ENCODE measurements at regions not wholly inside any gene's neighbourhood (a gene's known extent, or its start where the extent isn't known, plus 50 kb on each side); places are given as distances from the start of the nearest gene placed in this dataset.
"Not testable (repeated sequence)": the region's sequence is repeated elsewhere in the genome, so short reads cannot be mapped to it uniquely, and the experiment has no call there.

DNA sequence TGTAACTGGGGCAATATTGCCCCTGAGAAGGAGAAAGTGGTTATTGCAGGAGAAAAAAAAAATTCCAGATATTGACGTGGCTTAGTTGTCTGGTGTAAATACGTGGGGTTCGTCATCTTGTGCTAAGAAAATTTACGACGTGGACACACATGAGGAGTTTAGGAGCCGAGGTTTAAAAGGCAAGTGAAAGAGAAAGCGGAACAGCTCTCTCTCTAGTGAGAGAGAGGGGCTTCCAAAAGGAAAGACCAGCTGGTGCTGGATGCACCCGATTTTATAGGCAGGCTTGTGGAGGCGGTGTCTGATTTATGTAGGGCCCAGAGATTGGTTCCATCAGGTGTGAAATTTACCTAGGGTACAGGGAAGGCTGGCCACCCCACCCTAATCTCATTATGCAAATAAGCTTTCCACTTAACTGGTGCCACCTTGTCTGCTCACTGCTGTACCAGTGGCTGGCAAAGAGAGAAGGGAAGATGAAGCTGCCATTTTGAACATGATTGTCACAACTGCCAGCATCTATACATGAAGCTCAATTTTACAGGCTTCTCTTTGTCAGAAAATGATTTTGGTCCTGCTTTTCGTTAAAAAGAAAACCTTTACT lies 845.1 kb downstream of the DACH1 start:
- H3K4me1 Mint-ChIP-seq, result no peaks in the 10 kb centered on the region
- ChIA-PET CTCF (no interaction called here), POLR2A (no interaction called here)
- H3K27me3 Mint-ChIP-seq, result no peaks in the 10 kb centered on the region
- DNase-seq, result no peak
- no peaks in the 10 kb centered on the region for H3K36me3 Mint-ChIP-seq (ENCODE audit: low read depth)
- no peaks in the 10 kb centered on the region for H3K9me3 Mint-ChIP-seq
- no peak overlapping the region for H3K4me3 Mint-ChIP-seq
- H3K27ac Mint-ChIP-seq, result no peak overlapping the region

- Mint-ChIP-seq H3K4me1 (no peaks in the 10 kb centered on the region), H3K27ac (no peak overlapping the region), H3K36me3 (ENCODE audit: low read depth) (no peaks in the 10 kb centered on the region), H3K4me3 (no peak overlapping the region), H3K9me3 (no peaks in the 10 kb centered on the region), H3K27me3 (no peaks in the 10 kb centered on the region)
- ChIA-PET CTCF (no interaction called here), POLR2A (no interaction called here)
- no peak for DNase-seq
Observed at GRCh38 chr13:71018995-71019394, 848.0 kb downstream of the DACH1 start.

DNA sequence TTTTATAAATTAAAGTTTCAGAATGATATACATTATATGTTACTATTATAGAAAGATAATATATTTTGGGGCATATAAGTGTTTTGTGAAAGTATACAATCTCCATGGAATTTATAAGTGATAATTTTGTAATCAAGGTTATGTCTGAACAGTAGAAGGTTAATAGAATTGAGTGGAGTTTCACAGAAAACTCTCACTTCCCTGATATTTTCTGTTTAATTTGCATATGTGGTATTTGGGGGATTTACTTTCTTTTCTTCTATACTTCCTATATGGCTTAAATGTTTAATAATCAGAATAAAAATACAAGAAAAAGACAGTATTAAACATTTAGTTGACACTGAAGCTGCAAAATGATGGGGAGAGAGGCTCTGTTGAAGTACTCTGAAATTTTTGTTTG lies 848.5 kb downstream of the DACH1 start:
- Mint-ChIP-seq H3K9me3 (no peaks in the 10 kb centered on the region), H3K4me3 (no peak overlapping the region), H3K4me1 (no peaks in the 10 kb centered on the region), H3K27me3 (no peaks in the 10 kb centered on the region), H3K27ac (no peak overlapping the region), H3K36me3 (ENCODE audit: low read depth) (no peaks in the 10 kb centered on the region)
- ChIA-PET POLR2A (no interaction called here), CTCF (no interaction called here)
- no peak for DNase-seq

- no peaks in the 10 kb centered on the region for H3K4me1 Mint-ChIP-seq
- no peak overlapping the region for H3K4me3 Mint-ChIP-seq
- no peaks in the 10 kb centered on the region for H3K36me3 Mint-ChIP-seq (ENCODE audit: low read depth)
- no peak overlapping the region for H3K27ac Mint-ChIP-seq
- no peak for DNase-seq
- no peaks in the 10 kb centered on the region for H3K9me3 Mint-ChIP-seq
- ChIA-PET CTCF (no interaction called here), POLR2A (no interaction called here)
- no peaks in the 10 kb centered on the region for H3K27me3 Mint-ChIP-seq
Observed at GRCh38 chr13:71017607-71018006, 849.4 kb downstream of the DACH1 start.

DNA sequence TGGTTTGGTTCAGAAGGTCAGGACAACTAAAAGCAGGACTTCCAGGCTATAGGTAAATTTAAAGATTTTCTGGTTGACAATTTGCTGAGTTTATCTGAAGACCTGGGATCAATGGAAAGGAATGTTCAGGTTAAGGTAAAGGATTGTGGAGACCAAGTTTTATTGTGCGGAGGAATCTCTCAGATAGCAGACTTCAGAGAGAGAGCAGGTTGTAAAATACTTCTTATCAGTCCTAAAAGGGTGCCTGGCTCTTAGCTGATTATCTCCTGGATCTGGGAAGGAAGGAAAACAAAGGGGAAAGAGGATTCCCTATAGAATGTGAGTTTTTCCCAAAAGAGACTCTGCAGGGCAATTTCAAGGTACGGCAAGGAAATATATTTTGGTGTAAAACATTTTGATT lies 851.5 kb downstream of the DACH1 start:
- Mint-ChIP-seq H3K27me3 (no peaks in the 10 kb centered on the region), H3K36me3 (ENCODE audit: low read depth) (no peaks in the 10 kb centered on the region), H3K9me3 (no peaks in the 10 kb centered on the region), H3K4me3 (no peak overlapping the region), H3K4me1 (no peaks in the 10 kb centered on the region), H3K27ac (no peak overlapping the region)
- DNase-seq, result no peak
- ChIA-PET CTCF (no interaction called here), POLR2A (no interaction called here)

DNA sequence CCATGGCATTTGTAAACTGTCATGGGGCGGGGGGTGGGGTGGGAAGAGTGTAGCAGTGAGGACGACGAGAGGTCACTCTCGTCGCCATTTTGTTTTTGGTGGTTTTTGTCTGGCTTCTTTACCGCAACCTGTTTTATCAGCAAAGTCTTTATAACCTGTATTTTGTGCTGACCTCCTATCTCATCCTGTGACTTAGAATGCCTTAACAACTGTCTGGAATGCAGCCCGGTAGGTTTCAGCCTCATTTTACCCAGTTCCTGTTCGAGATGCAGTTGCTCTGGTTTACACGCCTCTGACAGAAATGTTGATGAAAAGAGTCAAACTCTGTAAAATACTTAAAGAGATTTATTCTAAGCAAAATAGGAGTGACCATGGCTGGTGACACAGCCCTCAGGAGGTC lies 852.0 kb downstream of the DACH1 start:
- H3K27me3 Mint-ChIP-seq, result no peaks in the 10 kb centered on the region
- POLR2A ChIA-PET, result no interaction called here
- no peaks in the 10 kb centered on the region for H3K36me3 Mint-ChIP-seq (ENCODE audit: low read depth)
- H3K9me3 Mint-ChIP-seq, result no peaks in the 10 kb centered on the region
- CTCF ChIA-PET, result no interaction called here
- no peak overlapping the region for H3K27ac Mint-ChIP-seq
- H3K4me1 Mint-ChIP-seq, result no peaks in the 10 kb centered on the region
- no peak for DNase-seq
- no peak overlapping the region for H3K4me3 Mint-ChIP-seq

DNA sequence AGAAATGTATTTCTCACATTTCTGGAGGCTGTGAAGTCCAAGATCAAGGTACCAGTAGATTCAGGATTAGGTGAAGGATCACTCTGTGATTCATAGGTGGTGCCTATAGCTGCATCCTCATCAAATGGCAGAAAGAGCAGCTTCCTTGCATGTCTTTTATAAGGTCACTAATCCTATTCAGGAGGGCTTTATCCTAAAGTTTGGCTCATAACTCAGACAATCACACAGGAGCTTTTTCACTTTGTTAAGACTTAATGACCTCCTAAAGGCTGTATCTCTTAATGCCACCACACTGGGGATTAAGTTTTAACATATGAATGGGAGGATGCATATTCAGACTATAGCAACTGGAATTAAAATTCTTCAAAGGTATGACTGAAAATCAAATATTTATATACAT lies 861.1 kb downstream of the DACH1 start:
- no peaks in the 10 kb centered on the region for H3K27me3 Mint-ChIP-seq
- POLR2A ChIA-PET, result no interaction called here
- no peaks in the 10 kb centered on the region for H3K9me3 Mint-ChIP-seq
- no peak for DNase-seq
- H3K4me1 Mint-ChIP-seq, result no peaks in the 10 kb centered on the region
- H3K4me3 Mint-ChIP-seq, result no peak overlapping the region
- no peak overlapping the region for H3K27ac Mint-ChIP-seq
- no peaks in the 10 kb centered on the region for H3K36me3 Mint-ChIP-seq (ENCODE audit: low read depth)
- CTCF ChIA-PET, result no interaction called here

- no peak overlapping the region for H3K27ac Mint-ChIP-seq
- H3K4me3 Mint-ChIP-seq, result no peak overlapping the region
- H3K27me3 Mint-ChIP-seq, result no peaks in the 10 kb centered on the region
- CTCF ChIA-PET, result no interaction called here
- POLR2A ChIA-PET, result no interaction called here
- no peaks in the 10 kb centered on the region for H3K4me1 Mint-ChIP-seq
- no peak for DNase-seq
- H3K9me3 Mint-ChIP-seq, result no peaks in the 10 kb centered on the region
- H3K36me3 Mint-ChIP-seq (ENCODE audit: low read depth), result no peaks in the 10 kb centered on the region
Observed at GRCh38 chr13:70995338-70995737, 871.7 kb downstream of the DACH1 start.

DNA sequence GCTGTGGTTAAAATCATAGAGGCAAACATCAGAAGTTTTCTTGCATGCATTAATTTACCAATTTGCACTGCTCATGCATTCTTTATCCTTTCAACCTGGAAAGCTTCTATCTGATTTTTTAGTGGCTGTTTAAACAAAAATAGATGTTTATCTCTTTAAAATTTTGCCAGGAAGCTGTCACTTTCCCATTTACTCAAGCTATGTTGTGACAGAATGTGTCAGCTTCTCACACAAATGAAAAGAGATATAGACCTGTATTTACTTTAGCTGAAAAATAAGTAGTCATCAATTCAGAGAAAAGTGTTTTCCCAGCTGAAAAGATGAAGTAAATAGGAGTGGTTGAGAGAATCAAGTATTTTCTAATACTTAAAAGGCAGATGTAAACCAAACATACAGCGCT lies 872.8 kb downstream of the DACH1 start:
- DNase-seq, result no peak
- Mint-ChIP-seq H3K4me3 (no peak overlapping the region), H3K9me3 (no peaks in the 10 kb centered on the region), H3K36me3 (ENCODE audit: low read depth) (no peaks in the 10 kb centered on the region), H3K27ac (no peak overlapping the region), H3K4me1 (no peaks in the 10 kb centered on the region), H3K27me3 (no peaks in the 10 kb centered on the region)
- ChIA-PET POLR2A (no interaction called here), CTCF (no interaction called here)

- POLR2A ChIA-PET, result no interaction called here
- Mint-ChIP-seq H3K36me3 (ENCODE audit: low read depth) (no peaks in the 10 kb centered on the region), H3K27me3 (no peaks in the 10 kb centered on the region), H3K4me3 (no peak overlapping the region), H3K4me1 (no peaks in the 10 kb centered on the region), H3K27ac (no peak overlapping the region), H3K9me3 (no peaks in the 10 kb centered on the region)
- no peak for DNase-seq
- CTCF ChIA-PET, result no interaction called here
Observed at GRCh38 chr13:70987043-70987442, 878.8 kb upstream of the KLHL1 start.

- no peaks in the 10 kb centered on the region for H3K4me1 Mint-ChIP-seq
- DNase-seq, result no peak
- no peaks in the 10 kb centered on the region for H3K36me3 Mint-ChIP-seq (ENCODE audit: low read depth)
- H3K27ac Mint-ChIP-seq, result no peak overlapping the region
- ChIA-PET POLR2A (no interaction called here), CTCF (no interaction called here)
- no peak overlapping the region for H3K4me3 Mint-ChIP-seq
- H3K9me3 Mint-ChIP-seq, result no peaks in the 10 kb centered on the region
- H3K27me3 Mint-ChIP-seq, result no peaks in the 10 kb centered on the region
Observed at GRCh38 chr13:70985371-70985770, 877.1 kb upstream of the KLHL1 start.

DNA sequence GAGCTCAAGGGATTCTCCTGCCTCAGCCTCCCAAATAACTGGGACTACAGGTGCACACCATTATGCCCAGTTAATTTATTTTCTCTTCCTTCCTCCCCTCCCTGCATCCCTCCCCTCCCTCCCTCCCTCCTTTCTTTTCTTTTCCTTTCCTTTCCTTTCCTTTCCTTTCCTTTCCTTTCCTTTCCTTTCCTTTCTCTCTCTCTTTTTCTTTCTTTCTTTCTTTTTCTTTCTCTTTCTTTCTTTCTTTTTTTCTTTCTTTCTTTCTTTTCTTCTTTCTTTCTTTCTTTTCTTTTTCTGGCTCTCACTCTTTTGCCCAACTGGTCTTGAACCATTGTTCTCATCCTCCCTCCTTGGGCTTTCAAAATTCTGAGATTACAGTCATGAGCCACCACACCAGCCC lies 873.0 kb upstream of the KLHL1 start:
- POLR2A ChIA-PET; CTCF ChIA-PET; DNase-seq; H3K4me3 Mint-ChIP-seq; H3K4me1 Mint-ChIP-seq; H3K27ac Mint-ChIP-seq; H3K9me3 Mint-ChIP-seq; H3K27me3 Mint-ChIP-seq; H3K36me3 Mint-ChIP-seq (ENCODE audit: low read depth): not testable (repeated sequence)

GRCh38 chr13:70969321-70969720 lies 861.1 kb upstream of the KLHL1 start:
- Mint-ChIP-seq H3K27me3 (no peaks in the 10 kb centered on the region), H3K4me1 (no peaks in the 10 kb centered on the region), H3K36me3 (ENCODE audit: low read depth) (no peaks in the 10 kb centered on the region), H3K27ac (no peak overlapping the region), H3K4me3 (no peak overlapping the region), H3K9me3 (no peaks in the 10 kb centered on the region)
- DNase-seq, result no peak
- ChIA-PET POLR2A (no interaction called here), CTCF (no interaction called here)

DNA sequence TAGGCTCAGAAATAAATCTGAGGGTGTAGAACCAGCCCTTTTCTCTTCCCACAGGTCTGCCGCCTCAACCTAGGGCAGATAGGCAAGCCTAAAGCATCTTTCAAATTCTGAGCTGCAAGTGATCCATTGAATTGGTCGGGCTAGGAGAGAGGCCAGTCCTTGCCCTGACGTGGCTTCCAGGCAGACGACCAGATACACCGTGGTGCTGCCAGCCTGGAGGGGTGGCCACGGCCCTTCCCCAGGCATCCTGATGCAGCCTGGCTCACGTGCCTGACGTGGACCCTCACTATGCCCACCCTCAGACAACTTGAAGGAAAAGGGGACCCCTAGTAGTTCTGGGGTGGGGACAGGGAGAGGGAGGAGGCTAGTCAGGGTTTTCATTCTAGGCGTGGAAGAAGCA lies 859.3 kb upstream of the KLHL1 start:
- Mint-ChIP-seq H3K4me3 (no peak overlapping the region), H3K27ac (no peak overlapping the region), H3K27me3 (no peaks in the 10 kb centered on the region), H3K36me3 (ENCODE audit: low read depth) (no peaks in the 10 kb centered on the region), H3K9me3 (no peaks in the 10 kb centered on the region), H3K4me1 (no peaks in the 10 kb centered on the region)
- POLR2A ChIA-PET, result no interaction called here
- CTCF ChIA-PET, result no interaction called here
- DNase-seq, result no peak

GRCh38 chr13:70964874-70965273 lies 856.6 kb upstream of the KLHL1 start:
- no peaks in the 10 kb centered on the region for H3K4me1 Mint-ChIP-seq
- no peak overlapping the region for H3K4me3 Mint-ChIP-seq
- no peak for DNase-seq
- ChIA-PET CTCF (no interaction called here), POLR2A (no interaction called here)
- H3K36me3 Mint-ChIP-seq (ENCODE audit: low read depth), result no peaks in the 10 kb centered on the region
- no peaks in the 10 kb centered on the region for H3K9me3 Mint-ChIP-seq
- H3K27me3 Mint-ChIP-seq, result no peaks in the 10 kb centered on the region
- no peak overlapping the region for H3K27ac Mint-ChIP-seq
